Epithelial cell of esophagus (primary cell): ENCODE measurements at regions not wholly inside any gene's neighbourhood (a gene's known extent, or its start where the extent isn't known, plus 50 kb on each side); places are given as distances from the start of the nearest gene placed in this dataset.
"Not testable (repeated sequence)": the region's sequence is repeated elsewhere in the genome, so short reads cannot be mapped to it uniquely, and the experiment has no call there.

ENCODE experiments used
- DNase-seq: peaks from one replicate; pipeline ENCODE4 v3.0.0; 2010; ENCODE audit warnings: low read depth
- H3K4me3 ChIP-seq: 2 replicates; pipeline ENCODE4 v1.5.1; 2011; ENCODE audit warnings: mild to moderate bottlenecking, low read length, control low read depth
- CTCF ChIP-seq: IDR thresholded peaks from 2 replicates; pipeline ENCODE4 v1.5.1; 2011; ENCODE audit warnings: low read depth, mild to moderate bottlenecking, low read length, control low read depth, inconsistent platforms; ENCODE audit not compliant: insufficient read depth; ENCODE audit errors: missing control alignments

DNA sequence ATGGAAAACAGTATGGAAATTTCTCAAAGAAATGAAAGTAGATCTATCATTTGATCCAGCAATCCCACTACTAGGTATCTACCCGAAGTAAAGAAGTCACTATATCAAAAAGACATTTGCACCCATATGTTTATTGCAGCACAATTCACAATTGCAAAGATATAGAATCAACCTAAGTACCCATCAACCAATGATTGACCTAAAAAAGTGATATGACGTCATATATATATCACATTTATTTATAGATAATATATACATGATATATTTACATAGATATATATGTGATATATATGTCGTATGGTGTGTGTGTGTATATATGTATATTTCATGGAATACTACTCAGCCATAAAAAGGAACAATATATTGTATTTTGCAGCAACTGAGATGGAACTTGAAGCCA lies 188.3 kb upstream of the ARHGAP42 start:
- DNase-seq, result no peak
- H3K4me3 ChIP-seq, result no peak overlapping the region
- no peak for TF ChIP-seq CTCF

DNA sequence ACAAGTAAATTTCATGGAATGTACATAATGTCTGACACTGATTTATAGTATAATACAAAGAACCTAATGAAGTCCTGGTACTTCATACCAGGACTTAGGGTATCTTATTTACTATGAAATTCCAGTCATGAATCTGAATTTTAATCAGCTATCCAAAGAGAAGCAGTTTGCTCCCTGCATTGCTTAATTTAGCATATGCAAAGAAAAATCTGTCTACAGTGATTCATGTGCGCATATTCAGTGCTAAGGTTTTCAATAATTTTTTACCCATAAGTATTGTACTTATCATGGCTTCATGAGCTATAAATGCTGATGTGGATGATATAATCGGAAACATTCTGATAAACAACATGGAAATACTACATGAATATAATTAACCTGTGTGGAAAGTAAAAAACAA lies 185.6 kb upstream of the ARHGAP42 start:
- DNase-seq, result no peak
- no peak for TF ChIP-seq CTCF
- H3K4me3 ChIP-seq, result no peak overlapping the region

DNA sequence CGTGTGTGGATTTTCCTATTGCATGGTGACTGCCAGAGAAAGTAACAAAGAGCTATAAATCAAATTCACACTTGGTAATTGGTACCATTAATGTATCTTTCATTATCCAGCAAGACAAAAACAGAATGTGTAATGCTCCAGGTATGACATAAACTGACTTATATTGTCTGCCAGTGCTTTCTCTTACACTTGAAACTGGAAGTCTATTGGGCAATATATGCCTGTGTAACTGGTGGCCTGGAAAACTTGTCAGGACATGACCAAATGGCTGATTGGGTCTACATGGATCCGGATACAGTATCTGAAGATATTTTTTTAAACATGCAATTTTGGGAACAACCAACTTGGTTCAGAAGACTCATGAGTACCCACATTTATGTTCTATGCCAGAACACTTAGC lies 174.6 kb upstream of the ARHGAP42 start:
- TF ChIP-seq CTCF, result no peak
- peak; percentile 92 for DNase-seq
- no peak overlapping the region for H3K4me3 ChIP-seq

DNA sequence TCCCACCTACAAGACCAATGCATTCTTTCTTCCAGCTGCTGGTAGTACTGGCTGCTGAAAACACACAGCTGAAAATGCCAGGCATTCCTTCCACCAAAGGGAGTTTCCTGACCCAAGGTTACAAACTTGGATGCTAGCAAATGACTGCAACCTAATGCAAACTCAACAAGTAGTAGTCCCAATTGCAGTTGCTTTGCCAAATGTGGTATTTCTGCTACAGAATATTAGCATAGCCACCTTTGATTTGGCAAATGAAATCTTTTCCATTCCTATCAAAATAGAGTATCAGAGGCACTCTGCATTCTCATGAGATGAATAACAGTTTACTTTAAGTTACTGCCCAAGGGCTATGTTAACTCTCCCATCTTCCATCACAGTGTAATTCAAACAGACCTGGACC lies 172.0 kb upstream of the ARHGAP42 start:
- H3K4me3 ChIP-seq, result no peak overlapping the region
- no peak for TF ChIP-seq CTCF
- peak; percentile 48 for DNase-seq

DNA sequence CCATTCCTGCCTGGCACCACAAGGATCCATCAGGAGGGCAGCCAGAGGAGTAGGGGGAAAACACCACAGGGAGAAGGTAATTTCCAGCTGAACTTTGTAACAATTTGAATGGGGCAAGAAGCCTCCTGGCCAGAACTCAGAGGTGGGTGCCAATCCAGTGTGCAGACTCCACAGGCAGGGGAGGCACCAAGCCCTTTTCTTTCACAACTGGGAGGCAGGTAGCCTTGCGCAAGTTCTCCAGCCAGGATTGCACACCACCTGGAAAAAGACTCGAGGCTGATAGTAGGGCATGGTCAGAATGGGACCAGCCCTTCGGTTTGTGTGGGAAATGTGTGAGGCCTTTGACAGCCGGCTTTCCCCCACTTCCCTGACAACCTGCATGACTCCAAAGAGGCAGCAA lies 161.9 kb upstream of the ARHGAP42 start:
- peak; percentile 20 for DNase-seq
- TF ChIP-seq CTCF, result no peak
- H3K4me3 ChIP-seq, result no peak overlapping the region

GRCh38 chr11:100525635-100526034 lies 161.5 kb upstream of the ARHGAP42 start:
- TF ChIP-seq CTCF, result peak; percentile 35
- H3K4me3 ChIP-seq, result no peak overlapping the region
- DNase-seq, result peak; percentile 15

GRCh38 chr11:100528872-100529416 lies 158.1 kb upstream of the ARHGAP42 start:
- TF ChIP-seq CTCF, result no peak
- no peak for DNase-seq
- H3K4me3 ChIP-seq, result no peak overlapping the region

DNA sequence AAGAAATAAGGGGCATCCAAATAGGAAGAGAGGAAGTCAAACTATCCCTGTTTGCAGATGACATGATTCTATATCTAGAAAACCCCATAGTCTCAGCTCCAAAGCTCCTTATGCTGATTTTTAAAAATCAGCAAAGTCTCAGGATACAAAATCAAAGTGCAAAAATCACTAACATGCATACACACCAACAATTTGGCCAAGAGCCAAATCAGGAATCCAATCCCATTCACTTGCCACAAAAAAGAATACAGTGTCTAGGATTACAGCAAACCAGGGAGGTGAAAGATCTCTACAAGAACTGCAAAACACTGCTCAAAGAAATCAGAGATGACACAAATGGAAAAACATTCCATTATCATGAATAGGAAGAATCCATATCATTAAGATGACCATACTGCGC lies 155.8 kb upstream of the ARHGAP42 start:
- DNase-seq, H3K4me3 ChIP-seq: not testable (repeated sequence)
